GM18861 (cell line): ENCODE measurements at regions not wholly inside any gene's neighbourhood (a gene's known extent, or its start where the extent isn't known, plus 50 kb on each side); places are given as distances from the start of the nearest gene placed in this dataset.
"Not testable (repeated sequence)": the region's sequence is repeated elsewhere in the genome, so short reads cannot be mapped to it uniquely, and the experiment has no call there.

Source experiments
- ATAC-seq: cut with Tn5 transposase; IDR thresholded peaks from one replicate; pipeline ENCODE4 v1.9.1; 2021; ENCODE audit not compliant: unreplicated experiment

DNA sequence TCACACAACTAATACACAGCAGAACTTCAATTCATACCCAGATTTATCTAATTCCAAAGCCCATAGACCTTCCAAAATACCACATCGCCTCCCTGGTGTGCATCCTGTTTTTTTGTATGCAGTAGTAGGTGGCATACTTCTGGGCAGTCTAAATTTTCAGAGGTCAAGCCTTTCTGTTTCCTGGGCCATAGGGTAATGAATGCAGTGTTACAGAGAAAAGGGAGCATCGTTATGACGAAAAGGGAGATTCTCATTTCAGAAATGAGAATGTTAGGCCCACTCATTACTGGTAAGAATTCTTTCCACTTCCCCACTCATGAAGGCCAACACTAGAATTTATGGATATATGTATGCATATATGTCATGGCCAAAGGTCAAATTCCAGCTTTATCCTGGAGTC lies 267.8 kb upstream of the ASIC2 start:
- no peak for ATAC-seq

DNA sequence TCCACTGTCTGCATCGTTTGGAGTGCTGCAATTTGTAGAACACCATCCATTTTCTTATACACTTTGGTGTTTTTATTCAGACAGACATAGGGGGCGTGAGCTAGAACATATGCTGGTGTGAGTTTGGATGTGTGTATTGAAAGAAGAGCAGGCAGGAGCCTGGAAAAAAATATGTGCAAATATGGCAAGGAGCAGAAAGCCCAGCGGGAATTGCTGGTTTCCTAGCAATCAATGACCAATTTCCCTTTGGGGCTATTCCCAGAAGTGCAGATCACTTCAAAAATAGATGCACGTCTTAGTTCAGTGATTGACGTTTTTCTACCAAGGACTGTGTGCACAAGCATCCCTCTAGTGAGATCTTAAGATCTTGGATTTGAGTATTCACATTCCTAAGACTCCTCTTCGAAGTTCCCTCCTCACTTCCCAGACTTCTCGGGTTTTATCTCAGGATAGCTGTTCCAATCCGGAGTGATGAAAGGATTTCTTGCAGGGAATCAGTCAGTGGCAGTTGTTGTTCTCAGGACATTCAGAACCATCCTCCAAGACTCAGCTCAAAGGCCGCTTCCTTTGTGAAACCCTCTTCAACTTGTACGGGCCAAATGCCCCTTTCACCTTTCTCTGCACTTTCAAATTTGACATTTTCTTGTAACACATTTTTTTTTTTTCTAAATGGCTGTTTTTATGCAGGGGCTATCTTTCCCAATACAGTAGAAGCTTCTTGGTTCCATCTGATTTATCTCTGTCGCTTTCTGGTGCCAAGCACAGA lies 268.7 kb upstream of the ASIC2 start:
- ATAC-seq: no peak

DNA sequence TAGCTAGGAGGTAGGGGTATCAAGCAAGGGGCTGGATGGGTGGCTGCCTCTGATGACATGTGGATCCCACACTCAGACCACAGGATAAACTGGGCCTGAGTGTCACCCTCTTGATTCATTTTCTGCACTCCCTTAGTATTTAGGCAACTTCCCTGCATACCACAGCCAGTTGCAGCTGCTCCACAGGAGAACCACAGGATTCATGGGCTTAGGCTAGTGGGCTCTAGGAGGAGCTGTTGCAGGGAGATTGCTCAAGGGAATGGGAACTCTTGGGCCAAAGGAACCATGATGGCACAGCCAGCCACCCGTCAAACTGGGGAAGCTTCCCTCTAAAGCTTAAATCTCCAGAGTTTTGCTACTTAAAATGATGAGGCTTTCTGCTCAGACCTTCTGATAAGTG lies 269.7 kb upstream of the ASIC2 start:
- no peak for ATAC-seq

DNA sequence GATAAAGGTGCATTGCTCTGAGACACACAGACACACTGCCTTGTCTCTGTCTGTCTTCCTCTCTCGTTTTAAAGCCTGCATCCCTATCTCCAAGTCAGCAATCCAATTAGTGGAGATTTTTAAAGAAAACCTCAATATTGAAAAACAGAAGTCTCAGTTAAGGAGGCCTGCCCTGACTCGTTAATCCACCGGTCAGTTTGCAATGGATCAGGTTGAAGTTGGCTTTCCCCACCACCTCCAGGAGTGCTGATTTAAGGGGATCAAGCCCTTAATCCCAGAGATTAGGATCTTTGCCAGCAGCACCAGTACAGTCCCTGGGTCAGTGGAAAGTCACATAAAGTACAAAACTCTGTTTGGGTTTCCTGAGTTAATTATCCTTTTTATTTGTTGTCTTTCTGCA lies 271.1 kb upstream of the ASIC2 start:
- ATAC-seq: no peak

DNA sequence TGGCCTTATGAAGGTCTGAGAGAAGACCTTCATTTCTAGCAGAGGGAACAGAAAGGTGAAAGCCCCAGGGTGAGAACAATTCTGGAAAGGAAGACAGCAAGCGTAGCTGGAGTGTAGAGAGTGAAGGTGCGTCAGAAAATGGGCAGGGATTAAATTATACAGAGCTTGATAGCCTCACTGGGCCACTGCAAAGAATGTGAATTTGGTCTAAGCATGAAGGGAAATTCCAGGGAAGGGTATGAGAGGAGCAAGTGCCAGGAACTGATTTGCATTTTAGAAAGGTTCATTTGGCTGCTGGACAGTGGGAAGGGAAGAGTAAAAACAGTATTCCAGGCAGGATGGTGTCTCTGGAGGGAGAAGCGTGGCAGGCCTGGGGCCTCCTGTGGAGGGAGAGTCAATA lies 274.1 kb upstream of the ASIC2 start:
- ATAC-seq: no peak

DNA sequence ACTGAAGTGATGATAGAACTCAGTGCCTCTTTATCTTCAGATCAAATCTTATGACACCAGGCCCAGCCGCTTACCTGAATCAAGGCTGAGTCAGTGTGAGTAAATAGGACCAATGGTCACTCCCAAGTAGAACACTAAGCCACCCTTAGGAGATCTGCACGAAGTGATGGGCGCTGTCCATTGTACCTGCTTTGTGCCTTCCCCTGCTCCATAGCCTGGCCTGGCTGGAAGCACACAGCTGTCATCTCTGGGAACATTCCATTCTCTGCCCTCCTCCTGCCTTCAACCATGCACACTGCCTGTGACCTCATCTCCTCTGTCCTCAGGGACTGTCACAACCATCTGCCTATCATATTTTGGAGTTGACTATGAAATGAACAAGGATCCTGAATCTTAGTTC lies 279.5 kb upstream of the ASIC2 start:
- no peak for ATAC-seq

DNA sequence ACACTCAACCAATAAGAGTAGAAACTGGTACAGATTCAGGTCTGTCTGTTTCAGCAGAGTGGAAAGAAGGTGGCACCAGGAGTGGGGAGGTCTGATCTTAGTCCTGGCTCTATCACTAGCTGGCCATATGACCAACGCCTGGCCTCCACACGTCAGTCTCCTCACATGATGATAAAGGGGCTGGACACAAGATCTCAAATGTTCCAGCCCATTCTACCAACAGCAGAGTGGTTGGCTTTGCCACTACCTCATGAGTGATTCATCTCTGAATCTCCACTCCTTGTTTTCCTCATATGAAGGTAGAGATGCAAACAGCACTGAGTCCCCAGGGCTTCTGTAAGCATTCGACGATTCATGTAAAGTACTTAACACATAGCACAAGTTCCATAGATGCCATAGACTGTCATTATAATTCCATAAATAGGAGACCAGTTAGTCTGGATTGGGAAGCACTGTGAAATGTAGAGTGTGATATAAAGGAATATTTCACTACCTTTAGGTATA lies 281.9 kb upstream of the ASIC2 start:
- no peak for ATAC-seq

DNA sequence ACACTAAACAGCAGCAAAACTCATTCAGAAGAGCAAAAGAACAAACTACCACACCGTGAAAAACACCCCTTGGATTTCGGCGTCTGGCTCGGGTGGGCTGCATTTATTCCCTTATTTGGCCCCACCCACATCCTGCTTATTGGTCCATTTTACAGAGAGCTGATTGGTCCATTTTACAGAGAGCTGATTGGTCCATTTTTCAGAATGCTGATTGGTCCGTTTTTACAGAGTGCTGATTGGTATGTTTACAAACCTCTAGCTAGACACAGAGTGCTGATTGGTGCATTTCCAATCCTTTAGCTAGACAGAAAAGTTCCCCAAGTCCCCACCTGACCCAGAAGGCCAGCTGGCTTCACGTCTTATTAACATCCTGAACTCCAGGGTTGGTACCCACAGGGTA lies 286.6 kb upstream of the ASIC2 start:
- not testable (repeated sequence) for ATAC-seq

DNA sequence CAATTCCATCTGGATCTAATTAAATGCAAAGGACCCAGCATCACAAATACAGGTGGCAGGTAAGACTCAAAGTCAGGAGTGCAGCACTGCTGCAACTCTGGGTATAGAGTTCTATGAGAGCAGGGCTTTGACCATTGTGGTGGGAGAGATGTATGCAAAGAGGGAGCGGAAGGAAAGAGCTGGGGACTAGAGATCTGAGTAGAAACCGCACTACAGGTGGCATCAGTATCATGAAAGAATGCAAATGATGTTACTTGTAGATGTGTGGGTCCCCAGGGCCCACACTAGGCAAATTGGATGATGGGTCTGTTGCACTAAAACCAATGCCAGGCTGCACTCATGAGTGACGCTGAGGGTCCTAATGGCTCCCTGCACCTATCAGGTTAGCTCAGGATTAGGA lies 287.1 kb upstream of the ASIC2 start:
- ATAC-seq: no peak

DNA sequence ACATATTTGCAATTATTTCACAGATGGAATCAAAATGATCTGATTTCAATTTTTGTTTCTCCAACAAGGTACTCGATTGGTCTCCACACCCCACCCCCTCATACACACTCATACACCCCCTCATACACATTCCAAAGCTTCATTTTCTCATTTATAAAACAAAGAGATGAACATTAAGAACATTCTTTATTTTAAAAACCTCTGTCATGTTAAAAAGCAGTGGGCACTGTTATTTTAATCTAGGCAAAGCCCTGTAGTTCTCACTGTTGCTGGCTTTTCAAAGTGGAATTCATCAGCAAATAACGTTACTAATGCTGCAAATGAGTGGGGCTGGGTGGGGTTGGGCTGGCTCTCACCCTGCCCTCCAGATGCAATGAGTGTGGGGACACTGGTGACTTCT lies 289.6 kb upstream of the ASIC2 start:
- ATAC-seq: no peak

DNA sequence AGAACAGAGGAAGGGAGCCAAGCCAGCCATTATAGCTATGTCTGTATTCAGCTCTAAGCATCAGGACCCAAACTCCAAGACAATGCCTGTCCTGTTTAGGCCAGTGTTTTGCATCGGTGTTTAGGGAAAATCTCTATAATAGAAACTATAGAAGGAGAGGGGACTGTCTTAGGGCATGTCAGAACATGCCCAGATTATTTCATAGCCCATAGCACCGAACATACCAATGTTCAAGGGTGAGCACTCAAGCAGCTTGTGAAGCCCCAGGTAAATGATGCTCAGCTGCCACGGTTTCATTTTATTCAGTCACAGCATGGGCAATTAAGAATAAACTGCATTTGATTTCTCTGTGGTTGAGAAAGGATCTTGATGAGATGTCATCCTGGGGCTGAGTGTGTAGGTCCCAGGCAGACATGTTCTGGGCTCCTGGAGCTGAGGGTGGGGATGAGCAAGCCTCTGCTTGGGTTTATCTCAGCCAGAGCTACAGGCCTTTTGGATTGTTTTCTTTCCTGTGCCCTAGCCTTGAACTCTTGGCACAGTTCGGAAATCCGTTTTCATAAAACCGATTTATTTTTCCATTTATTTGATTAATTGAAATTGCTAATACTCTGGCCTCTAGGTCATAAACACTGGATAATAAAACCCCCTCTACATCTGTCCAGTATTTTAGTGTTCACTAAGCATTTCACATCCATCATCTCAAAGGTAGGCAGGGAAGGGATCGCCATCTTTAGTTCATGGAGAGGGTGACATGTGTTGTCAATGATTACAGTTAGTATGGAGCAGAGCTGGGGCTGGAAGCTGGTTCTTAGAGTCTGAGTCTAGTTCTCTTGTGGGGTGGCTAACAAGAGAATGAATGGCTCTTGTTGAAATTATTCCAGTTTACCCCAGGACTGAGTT lies 290.7 kb upstream of the ASIC2 start:
- no peak for ATAC-seq

DNA sequence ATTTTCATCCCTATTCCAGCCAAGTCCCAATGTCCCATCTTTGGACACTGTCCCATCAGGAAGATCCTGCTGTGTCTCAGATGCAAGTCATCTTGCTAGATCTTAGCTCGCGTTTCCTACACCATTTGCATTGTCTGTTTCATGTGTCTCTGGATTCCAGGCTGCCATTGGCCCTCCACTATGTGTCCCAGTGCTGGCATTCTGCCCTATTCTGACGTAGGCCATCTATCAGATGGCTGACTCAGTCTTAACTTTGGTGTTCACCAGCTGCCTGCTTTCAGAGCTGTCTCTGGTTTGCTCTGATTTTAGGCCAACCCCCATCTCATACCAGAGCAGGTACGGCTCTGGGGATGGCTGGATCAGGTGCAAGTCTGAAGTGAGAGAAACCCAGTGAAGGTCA lies 300.9 kb upstream of the ASIC2 start:
- ATAC-seq: no peak

DNA sequence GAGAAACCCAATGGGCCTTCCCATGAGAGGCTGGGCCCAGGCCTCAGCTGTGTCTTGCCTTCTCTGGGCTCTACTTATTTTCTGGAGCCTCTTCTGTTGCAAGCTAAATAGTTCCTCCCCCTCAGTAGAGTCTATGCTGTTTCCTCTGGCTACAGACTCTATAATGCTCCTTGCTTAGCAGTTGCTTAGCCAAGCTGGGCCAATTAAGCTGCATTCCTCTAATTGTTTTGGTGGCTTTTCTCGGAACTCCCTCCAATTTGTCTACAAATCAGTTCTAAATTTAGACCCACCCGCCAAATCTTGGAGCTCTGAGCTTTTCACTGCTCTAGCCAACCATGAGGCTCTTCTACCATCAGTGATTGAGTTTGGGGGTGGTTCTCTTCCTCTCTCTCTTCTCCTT lies 302.7 kb upstream of the ASIC2 start:
- no peak for ATAC-seq

DNA sequence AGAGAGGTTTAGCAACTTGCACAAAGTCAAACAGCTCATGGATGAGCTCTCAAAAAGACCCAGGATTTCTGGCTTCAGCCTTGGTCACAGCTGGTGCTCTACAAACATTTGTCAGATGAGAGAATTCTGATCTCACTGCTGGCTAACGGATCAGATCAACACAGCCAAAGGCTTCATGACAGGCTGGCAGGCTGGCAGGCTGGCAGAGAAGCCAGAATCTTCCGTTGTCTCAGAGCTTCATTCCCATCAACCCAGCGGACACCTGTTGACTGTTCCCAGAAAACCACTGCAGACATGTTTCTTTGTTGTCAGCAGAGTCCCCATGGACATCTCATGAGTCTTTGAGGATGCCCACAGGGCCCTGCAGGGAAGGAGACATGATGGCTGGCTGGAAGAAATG lies 303.8 kb upstream of the ASIC2 start:
- ATAC-seq: no peak

DNA sequence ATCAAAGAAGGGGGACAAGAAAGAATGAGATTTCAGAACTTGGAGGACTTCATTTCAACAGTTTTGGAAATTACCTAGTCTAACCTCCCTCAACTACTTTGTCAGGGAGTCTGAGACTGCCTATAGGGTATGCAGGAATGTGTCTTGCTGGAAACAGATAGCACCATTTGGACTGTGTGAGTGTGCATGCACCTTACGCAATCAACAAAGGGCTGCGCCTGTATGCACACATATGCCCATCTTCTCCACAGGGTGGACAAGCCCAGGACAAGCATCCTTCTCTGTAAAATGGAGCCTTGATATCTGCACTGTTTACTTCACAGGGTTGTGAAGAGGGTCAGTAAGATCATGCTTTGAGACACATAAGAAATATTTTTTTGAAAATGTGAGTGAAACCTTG lies 305.7 kb upstream of the ASIC2 start:
- no peak for ATAC-seq

DNA sequence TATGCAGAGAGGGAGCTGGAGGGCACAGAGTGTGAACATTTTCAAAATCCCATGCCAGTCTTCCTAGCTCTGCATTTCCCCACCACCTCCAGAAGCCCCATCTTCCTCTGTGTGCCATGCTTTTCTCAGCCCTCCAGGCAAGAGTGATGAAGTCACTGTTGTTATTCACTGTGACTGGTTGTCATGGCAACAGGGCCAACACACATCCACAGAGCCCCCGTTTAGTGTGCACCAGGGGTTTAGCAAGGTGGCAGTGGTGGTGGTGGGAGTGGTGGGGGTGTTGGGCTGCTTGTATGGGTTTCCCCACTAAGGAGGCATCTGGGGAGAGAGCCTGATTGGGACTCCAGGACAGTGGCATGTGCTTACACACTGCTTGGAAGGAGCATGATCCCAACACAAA lies 309.9 kb upstream of the ASIC2 start:
- ATAC-seq: no peak

DNA sequence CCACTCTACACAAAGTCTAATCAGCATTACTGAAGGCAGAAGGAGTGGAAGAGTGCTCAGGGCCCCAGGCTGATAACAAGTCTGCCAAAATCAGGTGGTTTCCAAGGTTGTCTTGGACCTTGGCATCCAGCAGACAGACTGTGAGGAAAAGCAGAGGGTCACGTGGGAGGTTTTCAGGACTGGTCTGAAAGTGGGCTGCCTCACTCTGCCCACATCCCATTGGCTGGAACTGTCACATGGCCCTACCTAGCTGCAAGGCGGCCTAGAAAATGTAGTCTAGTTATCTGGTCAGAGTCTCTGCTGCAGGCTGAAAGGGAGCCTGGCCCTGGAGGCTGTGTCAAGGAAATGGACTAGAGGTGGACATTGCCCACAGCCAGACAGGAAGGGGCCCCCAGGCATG lies 310.7 kb upstream of the ASIC2 start:
- ATAC-seq: no peak

DNA sequence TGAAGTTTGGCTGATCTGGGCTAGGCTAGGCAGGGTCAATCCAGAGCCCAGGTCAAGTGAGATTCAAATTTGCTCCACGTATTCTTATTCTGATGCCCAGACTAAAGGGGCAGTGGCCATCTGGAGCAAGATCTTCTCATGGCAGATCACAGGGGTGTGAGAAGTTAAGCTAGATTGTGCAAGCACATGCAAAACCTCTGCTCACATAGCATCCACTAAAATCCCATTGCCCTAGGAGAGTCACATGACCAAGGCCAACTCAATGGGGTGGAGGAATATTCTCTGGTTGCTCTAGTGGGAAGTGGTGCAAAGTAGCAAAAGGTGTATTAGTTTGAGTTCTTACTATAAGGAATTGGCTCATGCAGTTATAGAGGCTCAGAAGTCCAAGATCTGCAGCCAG lies 318.4 kb upstream of the ASIC2 start:
- no peak for ATAC-seq

DNA sequence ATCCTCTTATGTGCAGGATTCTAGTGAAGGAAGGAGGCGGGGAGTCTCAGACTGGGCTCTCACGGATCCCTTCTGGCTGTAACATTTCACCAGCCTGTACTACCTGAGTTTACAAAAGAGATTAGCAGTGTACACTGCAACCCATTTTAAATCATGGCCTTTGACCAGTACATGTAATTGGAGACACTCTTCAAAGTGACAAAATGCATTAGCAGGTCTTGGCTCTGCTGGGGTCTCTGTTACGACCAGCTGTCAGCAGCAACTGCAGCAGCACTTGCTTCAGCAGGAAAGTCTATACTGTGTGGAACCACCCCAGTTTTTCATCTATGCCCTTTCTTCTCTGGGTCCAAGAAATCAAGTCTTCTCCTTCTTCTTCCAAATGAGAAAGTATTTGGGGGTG lies 322.8 kb upstream of the ASIC2 start:
- no peak for ATAC-seq

DNA sequence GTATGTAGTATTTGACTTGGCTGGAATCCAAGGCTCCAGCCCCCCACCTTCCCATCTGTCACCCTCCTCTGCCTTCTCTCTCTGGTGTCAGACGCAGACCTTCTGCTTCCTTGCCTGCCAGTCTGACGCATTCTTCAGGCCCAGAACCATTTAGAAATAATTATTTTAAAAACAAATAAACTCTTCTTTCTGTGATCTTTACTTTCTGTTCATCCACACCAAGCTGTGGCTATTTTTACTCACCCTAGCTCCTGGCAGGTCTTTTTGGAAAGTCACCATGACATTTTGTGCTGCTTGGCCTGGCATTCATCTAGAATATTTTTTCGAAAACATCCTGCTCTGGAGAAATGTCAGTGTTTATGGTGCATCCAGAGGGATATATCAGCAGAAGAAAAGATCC lies 330.7 kb upstream of the ASIC2 start:
- no peak for ATAC-seq

DNA sequence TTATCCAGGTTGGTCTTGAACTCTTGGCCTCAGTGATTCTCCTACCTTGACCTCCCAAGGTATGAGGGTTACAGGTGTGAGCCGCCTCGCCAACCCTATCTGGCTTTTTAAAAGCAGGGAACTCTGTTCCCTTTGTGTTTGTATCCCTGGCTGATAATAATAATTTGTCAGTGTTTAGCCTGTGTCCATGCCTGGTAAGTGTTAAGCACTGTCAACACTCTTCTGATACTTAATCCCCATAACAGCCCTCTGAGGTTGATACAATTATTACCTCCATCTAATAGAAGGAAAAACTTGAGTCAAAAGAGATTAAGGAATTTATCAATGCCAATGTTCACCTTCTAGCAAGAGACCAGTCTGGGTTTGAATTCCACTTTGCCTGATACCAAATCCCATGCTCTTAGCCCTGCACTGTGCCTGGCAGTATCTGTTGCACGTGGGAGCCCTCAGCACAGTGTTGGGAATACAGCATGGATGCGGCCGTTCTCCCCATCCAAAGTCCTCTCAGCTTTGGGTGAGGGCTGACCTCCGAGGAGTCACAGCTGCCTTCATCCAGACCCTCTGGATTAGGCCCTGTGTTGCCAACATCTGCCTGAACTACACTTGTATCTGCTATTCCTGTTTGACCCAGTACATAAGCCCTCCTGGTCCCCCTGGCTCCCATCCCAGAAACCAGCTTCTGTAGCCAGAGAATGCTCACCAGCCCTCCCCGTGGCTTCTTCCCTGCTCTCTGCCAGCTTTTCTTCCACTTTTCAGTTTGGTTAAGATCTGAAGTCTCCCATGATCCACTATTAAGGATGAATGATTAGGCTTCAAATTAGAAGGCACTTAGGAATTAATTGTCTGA lies 335.6 kb upstream of the ASIC2 start:
- ATAC-seq: no peak
